ENCODE measurements at regions not wholly inside any gene's neighbourhood (a gene's known extent, or its start where the extent isn't known, plus 50 kb on each side); places are given as distances from the start of the nearest gene placed in this dataset.
A peak's percentile ranks its signal among the peaks of the same experiment; 100 is the strongest.

GRCh38 chr6:145457556-145457955 is 277.8 kb downstream of the EPM2A start:
- Histone ChIP-seq H3K9me3 (replicated peaks) (no peaks in the 10 kb centered on the region), H3K27me3 (replicated peaks) (no peaks in the 10 kb centered on the region), H3K27ac (no peak overlapping the region), H3K36me3 (no peaks in the 10 kb centered on the region), H3K4me3 (no peak overlapping the region), H3K4me1 (replicated peaks) (no peaks in the 10 kb centered on the region)
- no peak for DNase-seq (ENCODE audit: low read depth in 1 of 2, low spot score in 2 of 2)

- Histone ChIP-seq H3K27ac (no peak overlapping the region), H3K36me3 (no peaks in the 10 kb centered on the region), H3K4me1 (replicated peaks) (no peaks in the 10 kb centered on the region)
These were observed 266.8 kb downstream of the EPM2A start for GRCh38 chr6:145468534-145468933.

GRCh38 chr6:145469021-145469420 is 266.3 kb downstream of the EPM2A start:
- no peak overlapping the region for H3K27ac ChIP-seq
- no peaks in the 10 kb centered on the region for H3K36me3 ChIP-seq
- H3K9me3 ChIP-seq (replicated peaks), result no peaks in the 10 kb centered on the region
- no peaks in the 10 kb centered on the region for H3K27me3 ChIP-seq (replicated peaks)
- no peaks in the 10 kb centered on the region for H3K4me1 ChIP-seq (replicated peaks)
- no peak overlapping the region for H3K4me3 ChIP-seq
- no peak for DNase-seq (ENCODE audit: low read depth in 1 of 2, low spot score in 2 of 2)

More at GRCh38 chr6:145468534-145468933, 266.8 kb downstream of the EPM2A start:
- no peaks in the 10 kb centered on the region for H3K27me3 ChIP-seq (replicated peaks)
- DNase-seq (ENCODE audit: low read depth in 1 of 2, low spot score in 2 of 2), result no peak
- no peaks in the 10 kb centered on the region for H3K9me3 ChIP-seq (replicated peaks)
- H3K4me3 ChIP-seq, result no peak overlapping the region

- Histone ChIP-seq H3K27ac (no peak overlapping the region), H3K36me3 (no peaks in the 10 kb centered on the region), H3K9me3 (replicated peaks) (no peaks in the 10 kb centered on the region), H3K27me3 (replicated peaks) (no peaks in the 10 kb centered on the region), H3K4me3 (no peak overlapping the region), H3K4me1 (replicated peaks) (no peaks in the 10 kb centered on the region)
- DNase-seq (ENCODE audit: low read depth in 1 of 2, low spot score in 2 of 2), result no peak
These were observed 259.4 kb downstream of the EPM2A start for GRCh38 chr6:145475794-145476396.

GRCh38 chr6:145480024-145480423 is 255.3 kb downstream of the EPM2A start:
- no peak overlapping the region for H3K4me3 ChIP-seq
- no peaks in the 10 kb centered on the region for H3K9me3 ChIP-seq (replicated peaks)
- no peak overlapping the region for H3K27ac ChIP-seq
- DNase-seq (ENCODE audit: low read depth in 1 of 2, low spot score in 2 of 2), result no peak
- 0 out of 2 replicates have a peak, but pooled peaks cover 4% of the 10 kb centered on the region for H3K4me1 ChIP-seq (replicated peaks)
- no peaks in the 10 kb centered on the region for H3K36me3 ChIP-seq
- no peaks in the 10 kb centered on the region for H3K27me3 ChIP-seq (replicated peaks)

- H3K27ac ChIP-seq, result no peak overlapping the region
- H3K9me3 ChIP-seq (replicated peaks), result no peaks in the 10 kb centered on the region
- H3K27me3 ChIP-seq (replicated peaks), result no peaks in the 10 kb centered on the region
- peak in 1 of 2 experiments; percentile 14 for DNase-seq (ENCODE audit: low read depth in 1 of 2, low spot score in 2 of 2)
- no peaks in the 10 kb centered on the region for H3K36me3 ChIP-seq
- no peak overlapping the region for H3K4me3 ChIP-seq
- H3K4me1 ChIP-seq (replicated peaks), result 0 out of 2 replicates have a peak, but pooled peaks cover 4% of the 10 kb centered on the region
These were observed 251.9 kb downstream of the EPM2A start for GRCh38 chr6:145483191-145483996.

GRCh38 chr6:145485288-145485687 is 250.0 kb downstream of the EPM2A start:
- Histone ChIP-seq H3K36me3 (no peaks in the 10 kb centered on the region), H3K4me1 (replicated peaks) (0 out of 2 replicates have a peak, but pooled peaks cover 4% of the 10 kb centered on the region), H3K4me3 (no peak overlapping the region), H3K27me3 (replicated peaks) (no peaks in the 10 kb centered on the region), H3K27ac (no peak overlapping the region), H3K9me3 (replicated peaks) (no peaks in the 10 kb centered on the region)
- DNase-seq (ENCODE audit: low read depth in 1 of 2, low spot score in 2 of 2), result no peak

GRCh38 chr6:145486306-145486705 is 249.0 kb downstream of the EPM2A start:
- H3K27ac ChIP-seq, result no peak overlapping the region
- 0 out of 2 replicates have a peak, but pooled peaks cover 4% of the 10 kb centered on the region for H3K4me1 ChIP-seq (replicated peaks)
- no peak overlapping the region for H3K4me3 ChIP-seq
- no peaks in the 10 kb centered on the region for H3K36me3 ChIP-seq
- no peak for DNase-seq (ENCODE audit: low read depth in 1 of 2, low spot score in 2 of 2)
- no peaks in the 10 kb centered on the region for H3K27me3 ChIP-seq (replicated peaks)
- H3K9me3 ChIP-seq (replicated peaks), result no peaks in the 10 kb centered on the region

- no peak for DNase-seq (ENCODE audit: low read depth in 1 of 2, low spot score in 2 of 2)
- Histone ChIP-seq H3K36me3 (no peaks in the 10 kb centered on the region), H3K4me1 (replicated peaks) (no peaks in the 10 kb centered on the region), H3K4me3 (no peak overlapping the region), H3K27ac (no peak overlapping the region), H3K9me3 (replicated peaks) (no peaks in the 10 kb centered on the region), H3K27me3 (replicated peaks) (no peaks in the 10 kb centered on the region)
These were observed 245.7 kb downstream of the EPM2A start for GRCh38 chr6:145489583-145489982.

- no peak for DNase-seq (ENCODE audit: low read depth in 1 of 2, low spot score in 2 of 2)
- Histone ChIP-seq H3K36me3 (no peaks in the 10 kb centered on the region), H3K27ac (no peak overlapping the region), H3K27me3 (replicated peaks) (no peaks in the 10 kb centered on the region), H3K4me3 (no peak overlapping the region), H3K4me1 (replicated peaks) (no peaks in the 10 kb centered on the region), H3K9me3 (replicated peaks) (no peaks in the 10 kb centered on the region)
These were observed 245.3 kb downstream of the EPM2A start for GRCh38 chr6:145490068-145490467.

GRCh38 chr6:145491126-145491525 is 244.2 kb downstream of the EPM2A start:
- Histone ChIP-seq H3K36me3 (no peaks in the 10 kb centered on the region), H3K4me1 (replicated peaks) (no peaks in the 10 kb centered on the region), H3K27me3 (replicated peaks) (no peaks in the 10 kb centered on the region), H3K27ac (no peak overlapping the region), H3K4me3 (no peak overlapping the region), H3K9me3 (replicated peaks) (no peaks in the 10 kb centered on the region)
- DNase-seq (ENCODE audit: low read depth in 1 of 2, low spot score in 2 of 2), result no peak

GRCh38 chr6:145497006-145497405 is 238.3 kb downstream of the EPM2A start:
- no peaks in the 10 kb centered on the region for H3K27me3 ChIP-seq (replicated peaks)
- H3K27ac ChIP-seq, result no peak overlapping the region
- no peak overlapping the region for H3K4me3 ChIP-seq
- H3K36me3 ChIP-seq, result no peaks in the 10 kb centered on the region
- no peaks in the 10 kb centered on the region for H3K9me3 ChIP-seq (replicated peaks)
- DNase-seq (ENCODE audit: low read depth in 1 of 2, low spot score in 2 of 2), result no peak
- no peaks in the 10 kb centered on the region for H3K4me1 ChIP-seq (replicated peaks)

GRCh38 chr6:145498425-145498824 is 236.9 kb downstream of the EPM2A start:
- DNase-seq (ENCODE audit: low read depth in 1 of 2, low spot score in 2 of 2), result no peak
- Histone ChIP-seq H3K27ac (no peak overlapping the region), H3K27me3 (replicated peaks) (no peaks in the 10 kb centered on the region), H3K9me3 (replicated peaks) (no peaks in the 10 kb centered on the region), H3K4me3 (no peak overlapping the region), H3K4me1 (replicated peaks) (no peaks in the 10 kb centered on the region), H3K36me3 (no peaks in the 10 kb centered on the region)

- DNase-seq (ENCODE audit: low read depth in 1 of 2, low spot score in 2 of 2), result no peak
- Histone ChIP-seq H3K4me1 (replicated peaks) (no peaks in the 10 kb centered on the region), H3K9me3 (replicated peaks) (no peaks in the 10 kb centered on the region), H3K36me3 (no peaks in the 10 kb centered on the region), H3K27me3 (replicated peaks) (no peaks in the 10 kb centered on the region), H3K27ac (no peak overlapping the region), H3K4me3 (no peak overlapping the region)
These were observed 232.9 kb downstream of the EPM2A start for GRCh38 chr6:145502416-145502815.

Measured in SJSA1 (cell line).